Liver (tissue), 8 donors: ENCODE measurements at regions not wholly inside any gene's neighbourhood (a gene's known extent, or its start where the extent isn't known, plus 50 kb on each side); places are given as distances from the start of the nearest gene placed in this dataset.

Experiments used
- DNase-seq: peaks from one replicate; pipeline ENCODE4 v3.0.0-alpha.2; 2017; ENCODE audit warnings: low spot score
- H3K27ac ChIP-seq, 2 donors: one replicate each; pipeline ENCODE4 v1.7.0; 2013; ENCODE audit warnings: inconsistent platforms in 2 of 2, low read length in 2 of 2, control low read depth in 1 of 2, low read depth in 1 of 2, mild to moderate bottlenecking in 1 of 2
- H3K27me3 ChIP-seq, 4 donors: one replicate each; pipeline versions ENCODE4 v1.6.1 to v1.7.0; 2013; ENCODE audit warnings: low read length in 3 of 4, inconsistent platforms in 1 of 4, mild to moderate bottlenecking in 1 of 4, moderate library complexity in 1 of 4; ENCODE audit not compliant: control insufficient read depth in 4 of 4, insufficient read depth in 4 of 4
- H3K36me3 ChIP-seq, 4 donors: one replicate each; pipeline versions ENCODE4 v1.6.1 to v1.7.0; 2013; ENCODE audit warnings: low read length in 3 of 4, mild to moderate bottlenecking in 3 of 4, low read depth in 1 of 4, moderate library complexity in 1 of 4; ENCODE audit not compliant: control insufficient read depth in 4 of 4, insufficient read depth in 3 of 4
- H3K4me1 ChIP-seq, 4 donors: one replicate each; pipeline versions ENCODE4 v1.6.1 to v1.7.0; 2013; ENCODE audit warnings: low read length in 3 of 4, mild to moderate bottlenecking in 3 of 4, moderate library complexity in 1 of 4; ENCODE audit not compliant: control insufficient read depth in 4 of 4, insufficient read depth in 4 of 4
- H3K4me3 ChIP-seq, 3 donors: one replicate each; pipeline versions ENCODE4 v1.6.1 to v1.7.0; 2013; ENCODE audit warnings: low read length in 3 of 3, control low read depth in 1 of 3, low read depth in 1 of 3, mild to moderate bottlenecking in 1 of 3
- H3K9ac ChIP-seq, 2 donors: one replicate each; pipeline ENCODE4 v1.7.0; 2013; ENCODE audit warnings: low read length in 2 of 2, mild to moderate bottlenecking in 2 of 2, moderate library complexity in 2 of 2, control low read depth in 1 of 2, low read depth in 1 of 2
- H3K9me3 ChIP-seq, 4 donors: one replicate each; pipeline versions ENCODE4 v1.6.1 to v1.7.0; 2013; ENCODE audit warnings: low read length in 3 of 4; ENCODE audit not compliant: control insufficient read depth in 4 of 4
- ATF3 ChIP-seq: IDR thresholded peaks from 2 replicates; pipeline ENCODE4 v1.6.1; 2016; ENCODE audit warnings: antibody characterized with exemption
- CTCF ChIP-seq: fragments of 150-350 bp; IDR thresholded peaks from 2 replicates; pipeline ENCODE4 v1.5.1; 2017; ENCODE audit warnings: improper control_type of control experiment, low read depth, low read length; ENCODE audit not compliant: missing input control
- EGR1 ChIP-seq, 2 donors: IDR thresholded peaks; 2 replicates each; pipeline ENCODE4 v1.6.1; 2016 to 2018; ENCODE audit warnings: antibody characterized with exemption in 2 of 2, low read depth in 2 of 2
- FOXA1 ChIP-seq: IDR thresholded peaks from 2 replicates; pipeline ENCODE4 v1.6.1; 2016; ENCODE audit warnings: antibody characterized with exemption
- FOXA2 ChIP-seq: IDR thresholded peaks from 2 replicates; pipeline ENCODE4 v1.6.1; 2016; ENCODE audit warnings: antibody characterized with exemption
- GABPA ChIP-seq, 2 donors: IDR thresholded peaks in 1 of 2; conservative IDR thresholded peaks in 1 of 2; 2 replicates each; pipeline ENCODE4 v1.6.1; 2016; ENCODE audit warnings: antibody characterized with exemption in 2 of 2, mild to moderate bottlenecking in 1 of 2, moderate library complexity in 1 of 2
- HNF4A ChIP-seq, 2 donors: conservative IDR thresholded peaks; 2 replicates each; pipeline ENCODE4 v1.6.1; 2016; ENCODE audit warnings: antibody characterized with exemption in 2 of 2, mild to moderate bottlenecking in 2 of 2
- HNF4G ChIP-seq: IDR thresholded peaks from 2 replicates; pipeline ENCODE4 v1.6.1; 2016; ENCODE audit warnings: antibody characterized with exemption
- JUND ChIP-seq, 2 donors: IDR thresholded peaks; 2 replicates each; pipeline ENCODE4 v1.6.1; 2016; ENCODE audit warnings: antibody characterized with exemption in 2 of 2
- MAX ChIP-seq: IDR thresholded peaks from 2 replicates; pipeline ENCODE4 v1.6.1; 2016; ENCODE audit warnings: antibody characterized with exemption
- NR2F2 ChIP-seq: IDR thresholded peaks from 2 replicates; pipeline ENCODE4 v1.6.1; 2016; ENCODE audit warnings: antibody characterized with exemption
- RAD21 ChIP-seq, 2 donors: IDR thresholded peaks; 2 replicates each; pipeline ENCODE4 v1.6.1; 2016; ENCODE audit warnings: antibody characterized with exemption in 2 of 2, mild to moderate bottlenecking in 2 of 2
- RXRA ChIP-seq, 2 donors: IDR thresholded peaks; 2 replicates each; pipeline ENCODE4 v1.6.1; 2017 to 2018; ENCODE audit warnings: antibody characterized with exemption in 2 of 2, mild to moderate bottlenecking in 1 of 2
- SP1 ChIP-seq: IDR thresholded peaks from 2 replicates; pipeline ENCODE4 v1.6.1; 2018; ENCODE audit warnings: antibody characterized with exemption, mild to moderate bottlenecking
- TAF1 ChIP-seq: conservative IDR thresholded peaks from 2 replicates; pipeline ENCODE4 v1.6.1; 2016; ENCODE audit warnings: antibody characterized with exemption, mild to moderate bottlenecking
- YY1 ChIP-seq: IDR thresholded peaks from 2 replicates; pipeline ENCODE4 v1.6.1; 2016; ENCODE audit warnings: antibody characterized with exemption, mild to moderate bottlenecking
- WGBS: extraction: QIAGEN DNeasy Blood & Tissue Kit; methylation state at CpG from one replicate; pipeline ENCODE4 v1.1.7; 2013; 5-methylcytosine and 5-hydroxymethylcytosine counted together
- donor health status: healthy.
- donor health status: healthy.
- donor health status: healthy.
- donor health status: healthy.
- donor health status: healthy.

GRCh38 chr12:45502481-45503128 lies 226.9 kb upstream of the ARID2 start:
- WGBS = 87% methylated on average over 4 of the region's 4 CpGs
- no peaks in the 10 kb centered on the region for H3K9me3 ChIP-seq
- DNase-seq = no peak
- no peaks in the 10 kb centered on the region for H3K4me1 ChIP-seq
- H3K9ac ChIP-seq = no peak overlapping the region
- H3K4me3 ChIP-seq = no peak overlapping the region
- H3K27ac ChIP-seq = no peak overlapping the region
- no peaks in the 10 kb centered on the region for H3K27me3 ChIP-seq
- no peak for TF ChIP-seq FOXA1
- no peak for TF ChIP-seq EGR1 (IDR thresholded peaks at IDR 0.05; ENCODE audit: low read depth in 2 of 2)
- no peak for TF ChIP-seq JUND (IDR thresholded peaks at IDR 0.05)
- TF ChIP-seq MAX = no peak
- no peak for TF ChIP-seq NR2F2
- TF ChIP-seq RAD21 (IDR thresholded peaks at IDR 0.05) = no peak
- no peak for TF ChIP-seq HNF4G
- no peak for TF ChIP-seq TAF1
- no peak for TF ChIP-seq YY1
- TF ChIP-seq FOXA2 = no peak
- TF ChIP-seq ATF3 = no peak
- no peak for TF ChIP-seq CTCF
- no peaks in the 10 kb centered on the region for H3K36me3 ChIP-seq

GRCh38 chr12:45503899-45504298 lies 225.6 kb upstream of the ARID2 start:
- TF ChIP-seq GABPA (IDR thresholded peaks at IDR 0.05 in 1 of 2, conservative IDR thresholded peaks at IDR 0.05 in 1 of 2) = no peak
- no peak for TF ChIP-seq CTCF
- 87% methylated on average over 1 of the region's 1 CpG for WGBS
- Histone ChIP-seq H3K4me1 (no peaks in the 10 kb centered on the region), H3K36me3 (no peaks in the 10 kb centered on the region), H3K9me3 (no peaks in the 10 kb centered on the region), H3K9ac (no peak overlapping the region), H3K27me3 (no peaks in the 10 kb centered on the region), H3K4me3 (no peak overlapping the region), H3K27ac (no peak overlapping the region)
- DNase-seq = no peak

- Histone ChIP-seq H3K4me3 (no peak overlapping the region), H3K9me3 (no peaks in the 10 kb centered on the region), H3K4me1 (no peaks in the 10 kb centered on the region), H3K27me3 (no peaks in the 10 kb centered on the region), H3K9ac (no peak overlapping the region), H3K36me3 (no peaks in the 10 kb centered on the region), H3K27ac (no peak overlapping the region)
- DNase-seq = no peak
- 84% methylated on average over 6 of the region's 6 CpGs for WGBS
- no peak for TF ChIP-seq HNF4A (conservative IDR thresholded peaks at IDR 0.05)
- no peak for TF ChIP-seq SP1
- TF ChIP-seq CTCF = no peak
- no peak for TF ChIP-seq YY1
- TF ChIP-seq RAD21 (IDR thresholded peaks at IDR 0.05) = no peak
- TF ChIP-seq FOXA1 = no peak
- TF ChIP-seq MAX = no peak
- no peak for TF ChIP-seq RXRA (IDR thresholded peaks at IDR 0.05)
- TF ChIP-seq HNF4G = no peak
- no peak for TF ChIP-seq GABPA (IDR thresholded peaks at IDR 0.05 in 1 of 2, conservative IDR thresholded peaks at IDR 0.05 in 1 of 2)
- no peak for TF ChIP-seq JUND (IDR thresholded peaks at IDR 0.05)
Measured at GRCh38 chr12:45504316-45505010, 225.0 kb upstream of the ARID2 start.
